ENCODE measurements at regions not wholly inside any gene's neighbourhood (a gene's known extent, or its start where the extent isn't known, plus 50 kb on each side); places are given as distances from the start of the nearest gene placed in this dataset.

DNA sequence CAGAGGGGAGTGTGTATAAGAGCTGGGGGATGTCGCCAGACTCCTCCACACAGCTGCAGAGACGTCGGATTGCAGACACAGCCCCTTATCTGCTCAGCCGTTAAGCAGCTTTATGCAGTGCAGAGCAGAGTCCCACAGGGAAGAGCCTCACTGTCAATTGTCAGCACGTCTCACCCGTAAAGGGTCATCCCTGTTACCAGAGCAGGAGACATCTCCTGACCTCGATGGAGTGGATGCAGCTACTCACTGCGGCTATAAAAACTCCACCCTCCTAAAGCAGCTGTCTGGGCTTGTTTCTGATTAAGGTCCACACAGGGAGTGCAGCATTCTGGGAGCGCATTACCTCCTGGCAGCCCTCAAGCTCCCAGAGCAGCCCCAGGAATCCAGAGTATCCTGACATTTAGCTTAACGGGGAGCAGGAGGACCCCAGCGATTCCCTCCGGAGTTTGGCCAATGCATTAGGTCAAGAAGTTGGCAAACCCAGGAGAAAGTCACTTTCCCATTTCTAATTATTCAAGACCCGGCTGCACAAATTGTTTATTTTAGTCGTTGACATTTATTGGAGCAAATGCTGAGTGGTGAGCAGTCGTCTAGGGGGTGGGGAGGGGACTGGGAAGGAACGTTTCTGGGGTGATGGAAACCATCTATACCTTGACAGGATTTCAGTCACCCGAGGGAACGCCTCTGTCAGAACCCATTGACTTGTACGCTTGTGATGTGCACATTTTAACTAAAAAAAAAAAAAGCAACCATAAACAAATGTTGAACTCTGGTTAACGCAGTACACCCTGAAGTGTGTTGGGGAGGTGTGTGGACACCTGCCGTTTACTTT lies 100.0 kb upstream of the ZNF469 start:
- peak overlapping the region; percentile 42; the same call in 2 of the 3 replicates for H3K4me2 ChIP-seq

DNA sequence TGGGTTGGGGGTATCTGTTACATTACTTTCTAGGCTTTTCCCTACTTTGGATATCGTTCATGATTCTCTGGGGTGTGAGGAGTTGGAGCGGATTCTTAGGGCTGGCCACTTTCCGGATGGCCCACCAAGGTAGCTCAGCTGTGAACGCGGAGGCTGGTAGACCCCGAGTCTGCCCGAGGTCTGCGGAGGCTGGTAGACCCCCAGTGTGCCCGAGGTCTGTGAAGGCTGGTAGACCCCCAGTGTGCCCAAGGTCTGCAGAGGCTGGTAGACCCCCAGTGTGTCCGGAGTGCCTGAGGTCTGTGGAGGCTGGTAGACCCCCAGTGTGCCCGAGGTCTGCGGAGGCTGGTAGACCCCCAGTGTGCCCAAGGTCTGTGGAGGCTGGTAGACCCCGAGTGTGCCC lies 99.2 kb upstream of the ZNF469 start:
- ChIA-PET POLR2A (no interaction called here), CTCF (no interaction called here)
- TF ChIP-seq, protein P1, sequence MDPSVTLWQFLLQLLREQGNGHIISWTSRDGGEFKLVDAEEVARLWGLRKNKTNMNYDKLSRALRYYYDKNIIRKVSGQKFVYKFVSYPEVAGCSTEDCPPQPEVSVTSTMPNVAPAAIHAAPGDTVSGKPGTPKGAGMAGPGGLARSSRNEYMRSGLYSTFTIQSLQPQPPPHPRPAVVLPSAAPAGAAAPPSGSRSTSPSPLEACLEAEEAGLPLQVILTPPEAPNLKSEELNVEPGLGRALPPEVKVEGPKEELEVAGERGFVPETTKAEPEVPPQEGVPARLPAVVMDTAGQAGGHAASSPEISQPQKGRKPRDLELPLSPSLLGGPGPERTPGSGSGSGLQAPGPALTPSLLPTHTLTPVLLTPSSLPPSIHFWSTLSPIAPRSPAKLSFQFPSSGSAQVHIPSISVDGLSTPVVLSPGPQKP (IDR thresholded peaks at IDR 0.05; ENCODE audit: low read depth, low read length) = no peak
- TF ChIP-seq MAFK (IDR thresholded peaks at IDR 0.05; ENCODE audit: partially characterized antibody) (no peak), NPAS2 (CRISPR knock-in tag; IDR thresholded peaks at IDR 0.05; ENCODE audit: borderline replicate concordance) (no peak), JUNB (IDR thresholded peaks at IDR 0.05) (no peak), MAZ (IDR thresholded peaks at IDR 0.05; ENCODE audit: borderline replicate concordance, low read depth, low read length) (no peak), SMC3 (IDR thresholded peaks at IDR 0.05) (no peak), FOSB (CRISPR knock-in tag; IDR thresholded peaks at IDR 0.05) (no peak), CHD4 (IDR thresholded peaks at IDR 0.05; ENCODE audit: borderline replicate concordance) (no peak), POLR2A (IDR thresholded peaks at IDR 0.05; ENCODE audit: low read length) (no peak), ZC3H11A (IDR thresholded peaks at IDR 0.05) (no peak), FOSL2 (IDR thresholded peaks at IDR 0.05) (no peak), FOSL2 (CRISPR knock-in tag; IDR thresholded peaks at IDR 0.05) (no peak), POLR2AphosphoS2 (conservative IDR thresholded peaks at IDR 0.05; ENCODE audit: low read length) (no peak)
- TF ChIP-seq, protein P2, sequence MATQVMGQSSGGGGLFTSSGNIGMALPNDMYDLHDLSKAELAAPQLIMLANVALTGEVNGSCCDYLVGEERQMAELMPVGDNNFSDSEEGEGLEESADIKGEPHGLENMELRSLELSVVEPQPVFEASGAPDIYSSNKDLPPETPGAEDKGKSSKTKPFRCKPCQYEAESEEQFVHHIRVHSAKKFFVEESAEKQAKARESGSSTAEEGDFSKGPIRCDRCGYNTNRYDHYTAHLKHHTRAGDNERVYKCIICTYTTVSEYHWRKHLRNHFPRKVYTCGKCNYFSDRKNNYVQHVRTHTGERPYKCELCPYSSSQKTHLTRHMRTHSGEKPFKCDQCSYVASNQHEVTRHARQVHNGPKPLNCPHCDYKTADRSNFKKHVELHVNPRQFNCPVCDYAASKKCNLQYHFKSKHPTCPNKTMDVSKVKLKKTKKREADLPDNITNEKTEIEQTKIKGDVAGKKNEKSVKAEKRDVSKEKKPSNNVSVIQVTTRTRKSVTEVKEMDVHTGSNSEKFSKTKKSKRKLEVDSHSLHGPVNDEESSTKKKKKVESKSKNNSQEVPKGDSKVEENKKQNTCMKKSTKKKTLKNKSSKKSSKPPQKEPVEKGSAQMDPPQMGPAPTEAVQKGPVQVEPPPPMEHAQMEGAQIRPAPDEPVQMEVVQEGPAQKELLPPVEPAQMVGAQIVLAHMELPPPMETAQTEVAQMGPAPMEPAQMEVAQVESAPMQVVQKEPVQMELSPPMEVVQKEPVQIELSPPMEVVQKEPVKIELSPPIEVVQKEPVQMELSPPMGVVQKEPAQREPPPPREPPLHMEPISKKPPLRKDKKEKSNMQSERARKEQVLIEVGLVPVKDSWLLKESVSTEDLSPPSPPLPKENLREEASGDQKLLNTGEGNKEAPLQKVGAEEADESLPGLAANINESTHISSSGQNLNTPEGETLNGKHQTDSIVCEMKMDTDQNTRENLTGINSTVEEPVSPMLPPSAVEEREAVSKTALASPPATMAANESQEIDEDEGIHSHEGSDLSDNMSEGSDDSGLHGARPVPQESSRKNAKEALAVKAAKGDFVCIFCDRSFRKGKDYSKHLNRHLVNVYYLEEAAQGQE (IDR thresholded peaks at IDR 0.05) = no peak
- DNase-seq (ENCODE audit: low read depth in 1 of 2, low spot score in 1 of 2) (no peak), ATAC-seq (no peak), FAIRE-seq (no peak)
- no peak overlapping the region for H3K27ac ChIP-seq
- WGBS (ENCODE audit: missing lambda C conversion rate) = 95% methylated on average over 8 of the region's 13 CpGs
- H3K4me1 ChIP-seq = peaks cover 12% of the 10 kb centered on the region
- H3K4me2 ChIP-seq = no peak overlapping the region
- H3K9me3 ChIP-seq = peaks cover 47% of the 10 kb centered on the region
- no peak overlapping the region for H3K4me3 ChIP-seq

More for the DNA sequence above, 100.0 kb upstream of the ZNF469 start:
- TF ChIP-seq BHLHE40 (IDR thresholded peaks at IDR 0.05; ENCODE audit: low read depth, low read length) = no peak
- TF ChIP-seq POLR2A (IDR thresholded peaks at IDR 0.05; ENCODE audit: low read length) = no peak
- TF ChIP-seq JUNB (IDR thresholded peaks at IDR 0.05) = no peak
- TF ChIP-seq, protein P3, sequence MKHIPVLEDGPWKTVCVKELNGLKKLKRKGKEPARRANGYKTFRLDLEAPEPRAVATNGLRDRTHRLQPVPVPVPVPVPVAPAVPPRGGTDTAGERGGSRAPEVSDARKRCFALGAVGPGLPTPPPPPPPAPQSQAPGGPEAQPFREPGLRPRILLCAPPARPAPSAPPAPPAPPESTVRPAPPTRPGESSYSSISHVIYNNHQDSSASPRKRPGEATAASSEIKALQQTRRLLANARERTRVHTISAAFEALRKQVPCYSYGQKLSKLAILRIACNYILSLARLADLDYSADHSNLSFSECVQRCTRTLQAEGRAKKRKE (CRISPR knock-in tag; IDR thresholded peaks at IDR 0.05; ENCODE audit: low read depth) = no peak
- no peak for TF ChIP-seq RCOR1 (IDR thresholded peaks at IDR 0.05; ENCODE audit: low read depth, low read length)
- TF ChIP-seq, protein P4, sequence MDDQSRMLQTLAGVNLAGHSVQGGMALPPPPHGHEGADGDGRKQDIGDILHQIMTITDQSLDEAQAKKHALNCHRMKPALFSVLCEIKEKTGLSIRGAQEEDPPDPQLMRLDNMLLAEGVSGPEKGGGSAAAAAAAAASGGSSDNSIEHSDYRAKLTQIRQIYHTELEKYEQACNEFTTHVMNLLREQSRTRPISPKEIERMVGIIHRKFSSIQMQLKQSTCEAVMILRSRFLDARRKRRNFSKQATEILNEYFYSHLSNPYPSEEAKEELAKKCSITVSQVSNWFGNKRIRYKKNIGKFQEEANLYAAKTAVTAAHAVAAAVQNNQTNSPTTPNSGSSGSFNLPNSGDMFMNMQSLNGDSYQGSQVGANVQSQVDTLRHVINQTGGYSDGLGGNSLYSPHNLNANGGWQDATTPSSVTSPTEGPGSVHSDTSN (IDR thresholded peaks at IDR 0.05) = no peak
- TF ChIP-seq SMC3 (IDR thresholded peaks at IDR 0.05) = no peak
- TF ChIP-seq E2F6 (IDR thresholded peaks at IDR 0.05; ENCODE audit: borderline replicate concordance, low read depth) = no peak
- TF ChIP-seq CHD4 (IDR thresholded peaks at IDR 0.05; ENCODE audit: borderline replicate concordance) = no peak
- TF ChIP-seq, protein P1 (IDR thresholded peaks at IDR 0.05; ENCODE audit: low read depth, low read length) = no peak
- TF ChIP-seq RARB (CRISPR knock-in tag; IDR thresholded peaks at IDR 0.05) = no peak
- no peak overlapping the region for H3K4me3 ChIP-seq
- ATAC-seq (peak; percentile 60 to 74; a peak in 5 of 6 replicates), DNase-seq (ENCODE audit: low read depth in 1 of 2, low spot score in 1 of 2) (no peak), FAIRE-seq (no peak)
- H3K9me3 ChIP-seq = peaks cover 39% of the 10 kb centered on the region
- ChIA-PET POLR2A (no interaction called here), CTCF (no interaction called here)
- 58% methylated on average over 21 of the region's 21 CpGs for WGBS (ENCODE audit: missing lambda C conversion rate)
- H3K4me1 ChIP-seq = peaks cover 12% of the 10 kb centered on the region
- peak overlapping the region in 1 of 2 experiments; percentile 49; a peak in 2 of 6 replicates for H3K27ac ChIP-seq
